ENCODE measurements at regions not wholly inside any gene's neighbourhood (a gene's known extent, or its start where the extent isn't known, plus 50 kb on each side); places are given as distances from the start of the nearest gene placed in this dataset.

- H2AFZ ChIP-seq (ENCODE audit: insufficient read depth, low read length, poor library complexity): no peak overlapping the region
Measured at GRCh38 chr10:105658696-105659095, 1017.6 kb downstream of the SORCS3 start.

GRCh38 chr10:105656856-105657255 is 1015.8 kb downstream of the SORCS3 start:
- Histone ChIP-seq H3K9ac (ENCODE audit: low read length) (no peak overlapping the region), H2AFZ (ENCODE audit: insufficient read depth, low read length, poor library complexity) (no peak overlapping the region), H2AK5ac (ENCODE audit: low read length) (no peak overlapping the region), H3K9me3 (ENCODE audit: insufficient read depth, low read depth, low read length) (no peaks in the 10 kb centered on the region), H3K27ac (ENCODE audit: low read depth, low read length) (no peak overlapping the region), H4K12ac (ENCODE audit: low read depth, low read length) (no peak overlapping the region), H3K27me3 (ENCODE audit: insufficient read depth, low read length) (no peaks in the 10 kb centered on the region), H3K79me1 (ENCODE audit: low read length) (no peaks in the 10 kb centered on the region), H3K23ac (ENCODE audit: low read length) (no peak overlapping the region), H3K36me3 (ENCODE audit: control insufficient read depth in 1 of 2, insufficient read depth in 2 of 2, low read length in 2 of 2) (no peaks in the 10 kb centered on the region), H3K4ac (ENCODE audit: low read depth, low read length) (no peak overlapping the region), H4K8ac (ENCODE audit: low read depth, low read length) (no peak overlapping the region), H3K4me2 (ENCODE audit: low read length) (no peak overlapping the region), H4K91ac (ENCODE audit: low read depth, low read length) (no peak overlapping the region), H2BK120ac (ENCODE audit: insufficient read depth, low read length, poor library complexity) (no peak overlapping the region), H3K18ac (ENCODE audit: low read length) (no peak overlapping the region), H2BK12ac (ENCODE audit: low read length) (no peak overlapping the region), H3K4me1 (ENCODE audit: control insufficient read depth in 1 of 2, insufficient read depth in 2 of 2, low read length in 2 of 2) (no peaks in the 10 kb centered on the region), H3K79me2 (ENCODE audit: control insufficient read depth, insufficient read depth, low read length, poor library complexity) (no peaks in the 10 kb centered on the region), H3K4me3 (ENCODE audit: low read depth, low read length) (no peak overlapping the region), H2BK5ac (ENCODE audit: low read depth, low read length, poor library complexity) (no peak overlapping the region), H3K14ac (ENCODE audit: low read length) (no peak overlapping the region)
- DNase-seq: no peak

More at GRCh38 chr10:105658696-105659095, 1017.6 kb downstream of the SORCS3 start:
- Histone ChIP-seq H3K4me2 (ENCODE audit: low read length) (no peak overlapping the region), H2AK5ac (ENCODE audit: low read length) (no peak overlapping the region), H4K12ac (ENCODE audit: low read depth, low read length) (no peak overlapping the region), H3K18ac (ENCODE audit: low read length) (no peak overlapping the region), H3K4me1 (ENCODE audit: control insufficient read depth in 1 of 2, insufficient read depth in 2 of 2, low read length in 2 of 2) (no peaks in the 10 kb centered on the region), H3K4ac (ENCODE audit: low read depth, low read length) (no peak overlapping the region), H2BK12ac (ENCODE audit: low read length) (no peak overlapping the region), H3K9ac (ENCODE audit: low read length) (no peak overlapping the region), H3K4me3 (ENCODE audit: low read depth, low read length) (no peak overlapping the region), H4K91ac (ENCODE audit: low read depth, low read length) (no peak overlapping the region), H3K23ac (ENCODE audit: low read length) (no peak overlapping the region), H2BK120ac (ENCODE audit: insufficient read depth, low read length, poor library complexity) (no peak overlapping the region), H3K79me1 (ENCODE audit: low read length) (no peaks in the 10 kb centered on the region), H3K9me3 (ENCODE audit: insufficient read depth, low read depth, low read length) (no peaks in the 10 kb centered on the region), H4K8ac (ENCODE audit: low read depth, low read length) (no peak overlapping the region), H3K27ac (ENCODE audit: low read depth, low read length) (no peak overlapping the region), H3K79me2 (ENCODE audit: control insufficient read depth, insufficient read depth, low read length, poor library complexity) (no peaks in the 10 kb centered on the region), H2BK5ac (ENCODE audit: low read depth, low read length, poor library complexity) (no peak overlapping the region), H3K27me3 (ENCODE audit: insufficient read depth, low read length) (no peaks in the 10 kb centered on the region), H3K36me3 (ENCODE audit: control insufficient read depth in 1 of 2, insufficient read depth in 2 of 2, low read length in 2 of 2) (no peaks in the 10 kb centered on the region), H3K14ac (ENCODE audit: low read length) (no peak overlapping the region)
- WGBS (ENCODE audit: extremely low coverage, insufficient coverage, insufficient read length): no CpG with 5 or more reads among the region's 4 CpGs
- DNase-seq: no peak

GRCh38 chr10:105650306-105650705 is 1009.2 kb downstream of the SORCS3 start:
- Histone ChIP-seq H3K36me3 (ENCODE audit: control insufficient read depth in 1 of 2, insufficient read depth in 2 of 2, low read length in 2 of 2) (no peaks in the 10 kb centered on the region), H4K91ac (ENCODE audit: low read depth, low read length) (no peak overlapping the region), H3K4ac (ENCODE audit: low read depth, low read length) (no peak overlapping the region), H2AK5ac (ENCODE audit: low read length) (no peak overlapping the region), H3K4me2 (ENCODE audit: low read length) (no peak overlapping the region), H3K27me3 (ENCODE audit: insufficient read depth, low read length) (no peaks in the 10 kb centered on the region), H2AFZ (ENCODE audit: insufficient read depth, low read length, poor library complexity) (no peak overlapping the region), H2BK12ac (ENCODE audit: low read length) (no peak overlapping the region), H3K4me3 (ENCODE audit: low read depth, low read length) (no peak overlapping the region), H3K79me1 (ENCODE audit: low read length) (no peaks in the 10 kb centered on the region), H2BK120ac (ENCODE audit: insufficient read depth, low read length, poor library complexity) (no peak overlapping the region), H3K9me3 (ENCODE audit: insufficient read depth, low read depth, low read length) (no peaks in the 10 kb centered on the region), H4K12ac (ENCODE audit: low read depth, low read length) (no peak overlapping the region), H2BK5ac (ENCODE audit: low read depth, low read length, poor library complexity) (no peak overlapping the region), H3K4me1 (ENCODE audit: control insufficient read depth in 1 of 2, insufficient read depth in 2 of 2, low read length in 2 of 2) (no peaks in the 10 kb centered on the region), H3K23ac (ENCODE audit: low read length) (no peak overlapping the region), H3K79me2 (ENCODE audit: control insufficient read depth, insufficient read depth, low read length, poor library complexity) (no peaks in the 10 kb centered on the region), H3K27ac (ENCODE audit: low read depth, low read length) (no peak overlapping the region), H4K8ac (ENCODE audit: low read depth, low read length) (no peak overlapping the region), H3K18ac (ENCODE audit: low read length) (no peak overlapping the region), H3K14ac (ENCODE audit: low read length) (no peak overlapping the region), H3K9ac (ENCODE audit: low read length) (no peak overlapping the region)
- no peak for DNase-seq
- WGBS (ENCODE audit: extremely low coverage, insufficient coverage, insufficient read length): no CpG with 5 or more reads among the region's 3 CpGs

- H3K79me1 ChIP-seq (ENCODE audit: low read length): no peaks in the 10 kb centered on the region
- no peak overlapping the region for H3K18ac ChIP-seq (ENCODE audit: low read length)
- no peak overlapping the region for H4K12ac ChIP-seq (ENCODE audit: low read depth, low read length)
- DNase-seq: no peak
- H2BK12ac ChIP-seq (ENCODE audit: low read length): no peak overlapping the region
- no peak overlapping the region for H3K27ac ChIP-seq (ENCODE audit: low read depth, low read length)
- H3K14ac ChIP-seq (ENCODE audit: low read length): no peak overlapping the region
- H3K23ac ChIP-seq (ENCODE audit: low read length): no peak overlapping the region
- H2BK5ac ChIP-seq (ENCODE audit: low read depth, low read length, poor library complexity): no peak overlapping the region
- no peak overlapping the region for H2AK5ac ChIP-seq (ENCODE audit: low read length)
- no peak overlapping the region for H4K8ac ChIP-seq (ENCODE audit: low read depth, low read length)
- no peak overlapping the region for H3K4me2 ChIP-seq (ENCODE audit: low read length)
- no peaks in the 10 kb centered on the region for H3K27me3 ChIP-seq (ENCODE audit: insufficient read depth, low read length)
- no peak overlapping the region for H3K9ac ChIP-seq (ENCODE audit: low read length)
- H2AFZ ChIP-seq (ENCODE audit: insufficient read depth, low read length, poor library complexity): no peak overlapping the region
- no CpG with 5 or more reads among the region's 1 CpG for WGBS (ENCODE audit: extremely low coverage, insufficient coverage, insufficient read length)
- no peaks in the 10 kb centered on the region for H3K36me3 ChIP-seq (ENCODE audit: control insufficient read depth in 1 of 2, insufficient read depth in 2 of 2, low read length in 2 of 2)
- H3K4me1 ChIP-seq (ENCODE audit: control insufficient read depth in 1 of 2, insufficient read depth in 2 of 2, low read length in 2 of 2): no peaks in the 10 kb centered on the region
- H3K4ac ChIP-seq (ENCODE audit: low read depth, low read length): no peak overlapping the region
- no peak overlapping the region for H2BK120ac ChIP-seq (ENCODE audit: insufficient read depth, low read length, poor library complexity)
- no peak overlapping the region for H4K91ac ChIP-seq (ENCODE audit: low read depth, low read length)
- H3K79me2 ChIP-seq (ENCODE audit: control insufficient read depth, insufficient read depth, low read length, poor library complexity): no peaks in the 10 kb centered on the region
- H3K9me3 ChIP-seq (ENCODE audit: insufficient read depth, low read depth, low read length): no peaks in the 10 kb centered on the region
- no peak overlapping the region for H3K4me3 ChIP-seq (ENCODE audit: low read depth, low read length)
Measured at GRCh38 chr10:105647354-105647753, 1006.3 kb downstream of the SORCS3 start.

All from trophoblast cell (in vitro differentiated cells and primary cell).